Omental fat pad (tissue), 3 donors: ENCODE measurements at regions not wholly inside any gene's neighbourhood (a gene's known extent, or its start where the extent isn't known, plus 50 kb on each side); places are given as distances from the start of the nearest gene placed in this dataset.
"Not testable (repeated sequence)": the region's sequence is repeated elsewhere in the genome, so short reads cannot be mapped to it uniquely, and the experiment has no call there.

Experiments
- ATAC-seq: fragments of 150-250 bp; one replicate; pipeline ENCODE4 v1.9.1; 2016; ENCODE audit warnings: mild to moderate bottlenecking, moderate library complexity; ENCODE audit not compliant: low FRiP score
- DNase-seq: peaks from one replicate; pipeline ENCODE4 v3.0.0-alpha.2; 2019; ENCODE audit warnings: low spot score
- TF ChIP-seq, protein P1 (sequence below), 3 donors: fragments of 450-650 bp; IDR thresholded peaks; one replicate each; pipeline ENCODE4 v1.5.1; 2016 to 2017; ENCODE audit warnings: antibody characterized with exemption in 3 of 3, mild to moderate bottlenecking in 3 of 3, moderate library complexity in 2 of 3

DNA sequence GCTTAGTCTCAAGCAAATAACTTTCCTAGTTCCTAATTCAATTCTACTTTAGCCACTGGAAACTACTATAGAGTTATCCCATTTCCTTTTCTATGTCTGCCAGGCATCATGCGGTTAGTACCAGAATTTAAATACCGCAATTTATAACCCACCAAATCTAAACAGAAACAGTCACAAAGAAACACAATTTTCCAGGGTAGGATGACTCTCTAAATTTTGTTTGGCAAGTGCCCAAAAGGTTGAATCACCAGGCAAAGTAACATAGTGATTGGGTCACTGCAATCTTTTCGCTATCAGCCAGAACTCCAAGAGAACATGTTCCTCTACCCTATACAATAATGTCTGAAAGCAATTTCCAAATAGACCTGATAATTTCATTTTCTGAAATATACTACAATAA is 240.2 kb upstream of the GRIA3 start:
- TF ChIP-seq, protein P1, sequence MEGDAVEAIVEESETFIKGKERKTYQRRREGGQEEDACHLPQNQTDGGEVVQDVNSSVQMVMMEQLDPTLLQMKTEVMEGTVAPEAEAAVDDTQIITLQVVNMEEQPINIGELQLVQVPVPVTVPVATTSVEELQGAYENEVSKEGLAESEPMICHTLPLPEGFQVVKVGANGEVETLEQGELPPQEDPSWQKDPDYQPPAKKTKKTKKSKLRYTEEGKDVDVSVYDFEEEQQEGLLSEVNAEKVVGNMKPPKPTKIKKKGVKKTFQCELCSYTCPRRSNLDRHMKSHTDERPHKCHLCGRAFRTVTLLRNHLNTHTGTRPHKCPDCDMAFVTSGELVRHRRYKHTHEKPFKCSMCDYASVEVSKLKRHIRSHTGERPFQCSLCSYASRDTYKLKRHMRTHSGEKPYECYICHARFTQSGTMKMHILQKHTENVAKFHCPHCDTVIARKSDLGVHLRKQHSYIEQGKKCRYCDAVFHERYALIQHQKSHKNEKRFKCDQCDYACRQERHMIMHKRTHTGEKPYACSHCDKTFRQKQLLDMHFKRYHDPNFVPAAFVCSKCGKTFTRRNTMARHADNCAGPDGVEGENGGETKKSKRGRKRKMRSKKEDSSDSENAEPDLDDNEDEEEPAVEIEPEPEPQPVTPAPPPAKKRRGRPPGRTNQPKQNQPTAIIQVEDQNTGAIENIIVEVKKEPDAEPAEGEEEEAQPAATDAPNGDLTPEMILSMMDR (IDR thresholded peaks at IDR 0.05), result no peak
- ATAC-seq (no peak), DNase-seq (no peak)

DNA sequence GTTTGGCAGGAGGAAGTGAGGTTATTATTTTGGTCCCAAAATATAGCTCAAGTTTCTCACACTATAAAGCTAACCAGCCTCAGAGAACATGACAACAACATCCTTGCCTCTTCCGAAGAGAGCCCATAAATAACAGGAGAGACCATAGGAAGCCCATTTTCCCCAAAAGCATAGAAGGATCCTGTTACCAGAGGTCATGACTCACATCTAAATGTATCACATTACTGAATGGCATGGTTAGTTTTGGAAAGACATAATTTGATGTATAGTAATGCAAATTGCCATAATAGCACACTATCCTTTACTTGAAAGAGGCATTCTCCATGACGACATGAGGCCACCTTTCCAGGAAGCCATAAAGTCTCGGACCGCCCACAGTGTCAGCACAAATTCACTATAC is 238.8 kb upstream of the GRIA3 start:
- TF ChIP-seq, protein P1 (IDR thresholded peaks at IDR 0.05), result no peak
- ATAC-seq (no peak), DNase-seq (no peak)

GRCh38 chrX:122972604-122973003 is 211.5 kb upstream of the GRIA3 start:
- ATAC-seq, result no peak

GRCh38 chrX:122982521-122982920 is 201.6 kb upstream of the GRIA3 start:
- TF ChIP-seq, protein P1 (IDR thresholded peaks at IDR 0.05), result no peak
- no peak for ATAC-seq
- DNase-seq, result no peak

More at GRCh38 chrX:122972604-122973003, 211.5 kb upstream of the GRIA3 start:
- TF ChIP-seq, protein P1 (IDR thresholded peaks at IDR 0.05), result no peak
- no peak for DNase-seq

DNA sequence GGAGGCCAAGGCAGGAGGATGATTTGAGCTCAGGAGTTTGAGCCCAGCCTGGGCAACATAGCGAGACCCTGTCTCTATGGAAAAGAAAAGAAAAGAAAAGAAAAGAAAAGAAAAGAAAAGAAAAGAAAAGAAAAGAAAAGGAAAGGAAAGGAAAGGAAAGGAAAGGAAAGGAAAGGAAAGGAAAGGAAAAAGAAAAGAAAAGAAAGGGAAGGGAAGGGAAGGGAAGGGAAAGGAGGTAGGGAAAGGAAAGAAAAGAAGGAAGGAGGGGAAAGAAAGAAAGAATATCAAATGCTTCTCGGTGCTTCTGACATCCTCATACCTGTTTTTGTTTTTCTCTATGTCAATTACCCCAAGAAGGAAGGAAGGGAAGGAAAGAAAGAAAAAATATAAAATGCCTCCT is 181.2 kb upstream of the GRIA3 start:
- not testable (repeated sequence) for DNase-seq, ATAC-seq

DNA sequence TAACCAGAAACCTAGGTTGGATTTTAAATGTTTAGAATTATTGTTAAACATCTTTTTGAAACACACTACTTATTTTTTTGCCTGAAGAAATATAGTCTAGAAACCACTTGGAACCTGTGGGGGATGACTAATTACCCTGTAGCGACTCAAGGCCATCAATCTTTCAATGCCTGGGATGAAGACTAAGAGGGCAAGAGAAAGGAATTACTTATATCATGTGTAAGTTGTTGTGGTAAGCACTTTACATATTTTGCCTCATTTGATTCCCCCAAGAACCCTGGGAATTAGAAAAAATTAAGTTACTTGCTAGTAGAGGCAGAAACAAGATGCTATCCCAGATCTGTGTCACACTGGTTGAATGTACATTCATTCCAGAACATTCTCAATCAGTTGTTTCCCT is 170.9 kb upstream of the GRIA3 start:
- no peak for DNase-seq
- no peak for ATAC-seq
- TF ChIP-seq, protein P1 (IDR thresholded peaks at IDR 0.05), result no peak

DNA sequence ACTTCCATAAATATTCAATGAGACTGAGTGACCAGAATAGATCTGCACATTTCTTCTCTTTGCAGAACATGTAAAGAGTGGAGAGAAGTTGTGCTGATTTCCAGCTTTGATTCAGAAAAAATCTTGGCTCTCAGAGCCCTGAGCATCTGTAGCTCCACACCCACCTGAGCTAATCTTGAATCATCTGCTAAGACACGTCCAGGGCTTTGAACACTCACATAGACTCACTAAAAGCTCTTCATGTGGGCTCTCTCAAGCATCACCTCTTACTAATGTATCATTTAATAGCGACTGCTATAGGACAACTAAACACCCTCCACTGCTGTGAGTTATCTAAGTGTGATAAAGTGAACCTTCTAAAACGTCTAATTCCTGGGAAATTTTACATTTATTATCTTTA is 147.7 kb upstream of the GRIA3 start:
- ATAC-seq, result no peak
- TF ChIP-seq, protein P1 (IDR thresholded peaks at IDR 0.05), result no peak

GRCh38 chrX:123049071-123049625 is 134.9 kb upstream of the GRIA3 start:
- TF ChIP-seq, protein P1 (IDR thresholded peaks at IDR 0.05), result no peak
- ATAC-seq, result no peak

More for the DNA sequence above, 147.7 kb upstream of the GRIA3 start:
- no peak for DNase-seq

More at GRCh38 chrX:123049071-123049625, 134.9 kb upstream of the GRIA3 start:
- DNase-seq, result no peak
